ENCODE measurements at regions not wholly inside any gene's neighbourhood (a gene's known extent, or its start where the extent isn't known, plus 50 kb on each side); places are given as distances from the start of the nearest gene placed in this dataset.

DNA sequence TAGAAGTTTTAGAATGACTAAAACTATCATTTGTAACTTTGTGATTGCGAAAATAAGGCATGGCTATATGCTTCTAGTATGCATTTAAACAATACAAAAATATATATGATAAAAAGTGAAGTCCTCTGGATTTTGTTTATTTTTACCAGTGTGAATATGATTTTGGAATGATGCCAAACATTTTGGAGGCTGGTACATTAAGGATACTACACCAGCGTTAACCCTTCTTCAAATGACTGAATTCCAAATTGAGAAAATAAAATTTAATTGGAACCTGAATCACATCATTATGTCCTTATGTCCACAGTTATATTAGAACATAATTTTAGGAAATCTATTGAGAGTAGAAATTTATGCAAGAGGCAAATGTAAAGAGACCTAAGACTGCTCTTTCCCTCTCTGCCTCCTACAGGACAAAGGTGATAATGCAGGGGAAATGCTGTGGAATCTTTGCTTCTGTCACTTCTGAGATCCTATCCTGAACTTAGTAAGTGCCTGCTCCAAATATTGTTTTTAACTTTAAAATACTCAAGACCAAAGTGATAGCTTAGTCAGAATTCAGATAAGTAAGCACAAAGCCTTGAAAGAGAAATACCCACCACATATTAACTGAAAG is 121.1 kb upstream of the NANOGP8 start:
- Histone ChIP-seq H3K36me3 (ENCODE audit: control insufficient read depth, insufficient read depth, low read length) (no peaks in the 10 kb centered on the region), H3K4me3 (ENCODE audit: low read depth, low read length) (no peak overlapping the region), H3K27me3 (ENCODE audit: control insufficient read depth, insufficient read depth, low read length) (no peaks in the 10 kb centered on the region)
- FAIRE-seq: no peak
- peak; percentile 15 for DNase-seq (ENCODE audit: low read depth)
- TF ChIP-seq, protein P1, sequence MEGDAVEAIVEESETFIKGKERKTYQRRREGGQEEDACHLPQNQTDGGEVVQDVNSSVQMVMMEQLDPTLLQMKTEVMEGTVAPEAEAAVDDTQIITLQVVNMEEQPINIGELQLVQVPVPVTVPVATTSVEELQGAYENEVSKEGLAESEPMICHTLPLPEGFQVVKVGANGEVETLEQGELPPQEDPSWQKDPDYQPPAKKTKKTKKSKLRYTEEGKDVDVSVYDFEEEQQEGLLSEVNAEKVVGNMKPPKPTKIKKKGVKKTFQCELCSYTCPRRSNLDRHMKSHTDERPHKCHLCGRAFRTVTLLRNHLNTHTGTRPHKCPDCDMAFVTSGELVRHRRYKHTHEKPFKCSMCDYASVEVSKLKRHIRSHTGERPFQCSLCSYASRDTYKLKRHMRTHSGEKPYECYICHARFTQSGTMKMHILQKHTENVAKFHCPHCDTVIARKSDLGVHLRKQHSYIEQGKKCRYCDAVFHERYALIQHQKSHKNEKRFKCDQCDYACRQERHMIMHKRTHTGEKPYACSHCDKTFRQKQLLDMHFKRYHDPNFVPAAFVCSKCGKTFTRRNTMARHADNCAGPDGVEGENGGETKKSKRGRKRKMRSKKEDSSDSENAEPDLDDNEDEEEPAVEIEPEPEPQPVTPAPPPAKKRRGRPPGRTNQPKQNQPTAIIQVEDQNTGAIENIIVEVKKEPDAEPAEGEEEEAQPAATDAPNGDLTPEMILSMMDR (IDR thresholded peaks at IDR 0.05; ENCODE audit: insufficient read depth, low read length, severe bottlenecking): peak; percentile 32

DNA sequence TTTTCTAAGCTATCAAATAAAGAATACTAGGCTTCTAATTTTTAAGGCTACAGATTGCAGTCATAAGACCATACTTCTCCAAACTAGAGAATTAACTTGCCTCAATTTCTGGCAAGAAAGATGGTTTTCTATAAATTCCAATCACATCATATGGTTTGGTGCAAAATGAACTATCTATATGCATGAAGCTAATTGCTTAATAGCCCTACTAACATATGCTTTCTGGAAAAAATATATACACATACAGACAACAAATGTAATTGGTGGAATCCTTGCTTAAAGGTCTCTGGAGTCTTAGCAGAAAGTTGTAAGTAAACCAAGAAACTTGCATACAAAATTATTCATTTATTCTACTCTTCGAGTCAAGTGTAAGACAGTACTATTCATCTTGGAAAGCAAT is 113.1 kb upstream of the NANOGP8 start:
- no peaks in the 10 kb centered on the region for H3K27me3 ChIP-seq (ENCODE audit: control insufficient read depth, insufficient read depth, low read length)
- TF ChIP-seq, protein P1 (IDR thresholded peaks at IDR 0.05; ENCODE audit: insufficient read depth, low read length, severe bottlenecking): no peak
- H3K36me3 ChIP-seq (ENCODE audit: control insufficient read depth, insufficient read depth, low read length): no peaks in the 10 kb centered on the region
- no peak for FAIRE-seq
- DNase-seq (ENCODE audit: low read depth): no peak
- H3K4me3 ChIP-seq (ENCODE audit: low read depth, low read length): no peak overlapping the region

DNA sequence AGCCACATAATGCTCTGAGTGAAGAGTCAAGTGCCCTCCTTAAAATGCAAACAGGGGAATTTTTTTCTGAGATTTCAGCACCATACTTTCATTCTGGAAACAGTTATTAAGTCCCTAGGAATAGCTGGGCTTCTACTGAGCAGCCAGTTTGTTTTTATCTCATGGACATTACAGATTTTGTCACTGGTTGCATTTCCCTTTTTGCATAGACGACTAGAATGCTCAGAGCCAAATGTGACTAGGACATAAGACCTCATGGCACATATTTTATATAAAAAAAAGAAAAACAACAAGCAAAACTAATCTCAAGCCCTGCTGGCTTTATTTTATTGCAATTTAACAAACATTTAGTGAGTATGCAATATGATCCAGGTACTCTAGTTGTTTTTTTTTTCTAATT is 112.7 kb upstream of the NANOGP8 start:
- no peaks in the 10 kb centered on the region for H3K36me3 ChIP-seq (ENCODE audit: control insufficient read depth, insufficient read depth, low read length)
- FAIRE-seq: no peak
- no peak overlapping the region for H3K4me3 ChIP-seq (ENCODE audit: low read depth, low read length)
- DNase-seq (ENCODE audit: low read depth): no peak
- TF ChIP-seq, protein P1 (IDR thresholded peaks at IDR 0.05; ENCODE audit: insufficient read depth, low read length, severe bottlenecking): no peak
- no peaks in the 10 kb centered on the region for H3K27me3 ChIP-seq (ENCODE audit: control insufficient read depth, insufficient read depth, low read length)

DNA sequence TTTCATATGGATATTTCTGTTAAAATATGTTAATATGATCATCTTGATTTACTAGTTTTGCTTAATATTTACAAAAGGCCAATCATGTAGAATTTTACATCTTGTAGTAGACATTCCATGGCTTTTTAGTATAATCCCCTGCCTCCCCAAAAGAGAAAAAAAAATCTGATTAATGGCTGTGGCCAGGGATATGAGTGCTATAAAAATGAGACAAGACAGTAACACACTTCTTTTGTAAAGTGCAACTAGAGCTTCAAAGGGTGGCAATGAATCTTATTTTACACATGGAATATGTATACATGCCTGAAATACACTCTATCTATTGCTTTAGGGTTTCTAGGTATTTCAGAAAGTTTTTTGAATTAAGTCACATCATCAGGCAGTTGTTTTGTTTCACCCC is 112.2 kb upstream of the NANOGP8 start:
- Histone ChIP-seq H3K27me3 (ENCODE audit: control insufficient read depth, insufficient read depth, low read length) (no peaks in the 10 kb centered on the region), H3K36me3 (ENCODE audit: control insufficient read depth, insufficient read depth, low read length) (no peaks in the 10 kb centered on the region), H3K4me3 (ENCODE audit: low read depth, low read length) (no peak overlapping the region)
- DNase-seq (ENCODE audit: low read depth) (no peak), FAIRE-seq (no peak)
- TF ChIP-seq, protein P1 (IDR thresholded peaks at IDR 0.05; ENCODE audit: insufficient read depth, low read length, severe bottlenecking): no peak

DNA sequence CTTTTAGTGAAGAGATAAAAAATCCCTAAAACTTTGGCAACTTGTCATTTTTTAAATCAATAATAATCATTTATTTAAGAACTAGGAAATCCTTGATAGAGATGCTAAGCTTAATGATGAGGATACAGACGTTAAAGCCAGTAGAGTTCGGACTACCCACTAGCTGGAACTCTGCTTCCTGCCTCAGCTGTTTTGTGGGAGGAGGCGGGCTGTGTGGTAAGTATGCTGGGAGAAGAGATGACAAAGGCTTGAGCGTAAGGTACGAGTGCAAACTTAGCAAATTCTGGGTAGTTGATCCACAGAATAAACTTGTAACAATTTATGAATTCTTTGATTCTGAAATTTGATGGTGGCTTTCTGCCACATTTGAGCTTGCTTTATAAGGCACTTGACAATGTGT is 111.2 kb upstream of the NANOGP8 start:
- TF ChIP-seq, protein P1 (IDR thresholded peaks at IDR 0.05; ENCODE audit: insufficient read depth, low read length, severe bottlenecking): no peak
- Histone ChIP-seq H3K36me3 (ENCODE audit: control insufficient read depth, insufficient read depth, low read length) (no peaks in the 10 kb centered on the region), H3K27me3 (ENCODE audit: control insufficient read depth, insufficient read depth, low read length) (no peaks in the 10 kb centered on the region), H3K4me3 (ENCODE audit: low read depth, low read length) (no peak overlapping the region)
- FAIRE-seq (no peak), DNase-seq (ENCODE audit: low read depth) (no peak)

DNA sequence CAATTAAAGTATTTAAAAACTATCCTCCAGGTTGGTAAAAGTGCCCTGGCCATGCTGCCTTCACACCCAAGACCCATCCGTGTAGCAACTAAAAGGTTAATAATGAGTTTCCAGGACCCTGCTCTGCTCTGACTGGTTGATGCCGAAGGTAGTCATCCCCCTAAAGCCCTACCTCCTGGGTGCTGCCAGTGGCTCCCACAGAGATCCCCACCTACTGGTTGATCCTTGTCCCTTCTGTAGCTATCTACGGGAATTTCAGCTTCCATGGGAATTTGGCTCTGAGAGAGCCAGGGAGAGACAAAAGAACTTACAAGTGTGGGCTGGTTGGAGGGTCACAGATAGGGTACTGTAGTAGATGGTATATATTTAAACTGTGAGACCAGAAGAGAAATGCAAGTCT is 110.6 kb upstream of the NANOGP8 start:
- TF ChIP-seq, protein P1 (IDR thresholded peaks at IDR 0.05; ENCODE audit: insufficient read depth, low read length, severe bottlenecking): no peak
- no peaks in the 10 kb centered on the region for H3K36me3 ChIP-seq (ENCODE audit: control insufficient read depth, insufficient read depth, low read length)
- FAIRE-seq: no peak
- no peak for DNase-seq (ENCODE audit: low read depth)
- H3K27me3 ChIP-seq (ENCODE audit: control insufficient read depth, insufficient read depth, low read length): no peaks in the 10 kb centered on the region
- H3K4me3 ChIP-seq (ENCODE audit: low read depth, low read length): no peak overlapping the region
